DND-41 (cell line): ENCODE measurements at regions not wholly inside any gene's neighbourhood (a gene's known extent, or its start where the extent isn't known, plus 50 kb on each side); places are given as distances from the start of the nearest gene placed in this dataset.

ENCODE experiments used
- ATAC-seq: fragments of 200-7000 bp; cut with Tn5 transposase; 3 replicates; pipeline ENCODE4 v1.9.1; 2021; ENCODE audit warnings: low read depth; ENCODE audit not compliant: insufficient read depth
- DNase-seq: peaks from one replicate; pipeline ENCODE4 v3.0.0-alpha.2; 2020
- H2AFZ ChIP-seq: 2 replicates; pipeline ENCODE4 v1.6.0; 2012; ENCODE audit warnings: low read depth, low read length
- H3K27ac ChIP-seq: 2 replicates; pipeline ENCODE4 v1.5.1; 2012; ENCODE audit warnings: low read length, inconsistent platforms
- H3K27me3 ChIP-seq: fragments of 200-600 bp; sonication (generic); 2 replicates; pipeline ENCODE4 v1.6.0; 2012; ENCODE audit warnings: low read length, mild to moderate bottlenecking, inconsistent platforms; ENCODE audit not compliant: insufficient read depth, poor library complexity
- H3K36me3 ChIP-seq: 2 replicates; pipeline ENCODE4 v1.5.1; 2012; ENCODE audit warnings: low read length, inconsistent platforms; ENCODE audit not compliant: insufficient read depth
- H3K4me1 ChIP-seq: 2 replicates; pipeline ENCODE4 v1.5.1; 2012; ENCODE audit warnings: mild to moderate bottlenecking, low read length; ENCODE audit not compliant: insufficient read depth
- H3K4me2 ChIP-seq: 2 replicates; pipeline ENCODE4 v1.6.0; 2012; ENCODE audit warnings: mild to moderate bottlenecking, moderate library complexity, low read length, inconsistent platforms; ENCODE audit not compliant: insufficient read depth
- H3K4me3 ChIP-seq, 2 experiments: fragments of 200-600 bp in 1 of 2; shearing (Covaris generic) in 1 of 2; 2 replicates each; pipeline ENCODE4 v1.5.1; 2012 to 2016; ENCODE audit warnings: inconsistent platforms in 2 of 2, low read length in 2 of 2, mild to moderate bottlenecking in 2 of 2, low read depth in 1 of 2, moderate library complexity in 1 of 2
- H3K79me2 ChIP-seq: 2 replicates; pipeline ENCODE4 v1.6.0; 2012; ENCODE audit warnings: low read length, inconsistent platforms; ENCODE audit not compliant: insufficient read depth
- H3K9ac ChIP-seq: 2 replicates; pipeline ENCODE4 v1.6.0; 2012; ENCODE audit warnings: low read depth, mild to moderate bottlenecking, inconsistent platforms, low read length, moderate library complexity
- H3K9me3 ChIP-seq: 2 replicates; pipeline ENCODE4 v1.5.1; 2012; ENCODE audit warnings: low read length, moderate library complexity, mild to moderate bottlenecking, inconsistent platforms; ENCODE audit not compliant: insufficient read depth, severe bottlenecking
- H4K20me1 ChIP-seq: 2 replicates; pipeline ENCODE4 v1.6.0; 2012; ENCODE audit warnings: low read length; ENCODE audit not compliant: insufficient read depth
- CTCF ChIP-seq: IDR thresholded peaks from 2 replicates; pipeline ENCODE4 v1.5.1; 2012; ENCODE audit warnings: borderline replicate concordance, low read length, moderate library complexity, mild to moderate bottlenecking; ENCODE audit not compliant: poor library complexity, severe bottlenecking; ENCODE audit errors: extremely low read depth
- EZH2 ChIP-seq: IDR thresholded peaks from 3 replicates; pipeline ENCODE4 v1.6.1; 2012; ENCODE audit warnings: borderline replicate concordance, low read depth, mild to moderate bottlenecking, moderate library complexity, low read length, inconsistent platforms; ENCODE audit not compliant: severe bottlenecking

GRCh38 chr6:153720732-153721131, 318.3 kb upstream of the OPRM1 start:
- no peaks in the 10 kb centered on the region for H4K20me1 ChIP-seq
- no peak overlapping the region for H3K9ac ChIP-seq
- TF ChIP-seq CTCF: no peak
- no peak for TF ChIP-seq EZH2
- H3K36me3 ChIP-seq: no peaks in the 10 kb centered on the region
- no peak overlapping the region for H3K4me3 ChIP-seq
- DNase-seq (no peak), ATAC-seq (no peak)
- no peaks in the 10 kb centered on the region for H3K27me3 ChIP-seq
- H3K79me2 ChIP-seq: no peaks in the 10 kb centered on the region
- no peaks in the 10 kb centered on the region for H3K9me3 ChIP-seq
- no peaks in the 10 kb centered on the region for H3K4me1 ChIP-seq
- no peak overlapping the region for H3K4me2 ChIP-seq
- H3K27ac ChIP-seq: no peak overlapping the region
- H2AFZ ChIP-seq: no peak overlapping the region

- Histone ChIP-seq H3K4me3 (no peak overlapping the region), H3K4me2 (no peak overlapping the region), H2AFZ (no peak overlapping the region), H3K79me2 (no peaks in the 10 kb centered on the region), H3K9me3 (no peaks in the 10 kb centered on the region), H3K36me3 (no peaks in the 10 kb centered on the region), H3K27me3 (no peaks in the 10 kb centered on the region), H3K9ac (no peak overlapping the region), H3K27ac (no peak overlapping the region), H3K4me1 (no peaks in the 10 kb centered on the region), H4K20me1 (no peaks in the 10 kb centered on the region)
- ATAC-seq (no peak), DNase-seq (no peak)
- TF ChIP-seq EZH2: no peak
- TF ChIP-seq CTCF: no peak
These were observed 333.6 kb upstream of the OPRM1 start for GRCh38 chr6:153705429-153705828.

- DNase-seq (no peak), ATAC-seq (no peak)
- Histone ChIP-seq H4K20me1 (no peaks in the 10 kb centered on the region), H3K9me3 (no peaks in the 10 kb centered on the region), H3K4me1 (no peaks in the 10 kb centered on the region), H2AFZ (no peak overlapping the region), H3K4me2 (no peak overlapping the region), H3K36me3 (no peaks in the 10 kb centered on the region), H3K27ac (no peak overlapping the region), H3K79me2 (no peaks in the 10 kb centered on the region), H3K9ac (no peak overlapping the region), H3K27me3 (no peaks in the 10 kb centered on the region), H3K4me3 (no peak overlapping the region)
- TF ChIP-seq CTCF (no peak), EZH2 (no peak)
These were observed 336.4 kb upstream of the OPRM1 start for GRCh38 chr6:153702671-153703070.

GRCh38 chr6:153698637-153699036, 340.4 kb upstream of the OPRM1 start:
- H3K27ac ChIP-seq: no peak overlapping the region
- no peaks in the 10 kb centered on the region for H3K27me3 ChIP-seq
- DNase-seq (no peak), ATAC-seq (no peak)
- H3K4me1 ChIP-seq: no peaks in the 10 kb centered on the region
- H3K79me2 ChIP-seq: no peaks in the 10 kb centered on the region
- H3K4me2 ChIP-seq: no peak overlapping the region
- H4K20me1 ChIP-seq: no peaks in the 10 kb centered on the region
- no peaks in the 10 kb centered on the region for H3K36me3 ChIP-seq
- TF ChIP-seq EZH2: no peak
- TF ChIP-seq CTCF: no peak
- no peak overlapping the region for H3K9ac ChIP-seq
- no peak overlapping the region for H3K4me3 ChIP-seq
- H3K9me3 ChIP-seq: no peaks in the 10 kb centered on the region
- H2AFZ ChIP-seq: no peak overlapping the region
